ENCODE measurements at regions not wholly inside any gene's neighbourhood (a gene's known extent, or its start where the extent isn't known, plus 50 kb on each side); places are given as distances from the start of the nearest gene placed in this dataset.

DNA sequence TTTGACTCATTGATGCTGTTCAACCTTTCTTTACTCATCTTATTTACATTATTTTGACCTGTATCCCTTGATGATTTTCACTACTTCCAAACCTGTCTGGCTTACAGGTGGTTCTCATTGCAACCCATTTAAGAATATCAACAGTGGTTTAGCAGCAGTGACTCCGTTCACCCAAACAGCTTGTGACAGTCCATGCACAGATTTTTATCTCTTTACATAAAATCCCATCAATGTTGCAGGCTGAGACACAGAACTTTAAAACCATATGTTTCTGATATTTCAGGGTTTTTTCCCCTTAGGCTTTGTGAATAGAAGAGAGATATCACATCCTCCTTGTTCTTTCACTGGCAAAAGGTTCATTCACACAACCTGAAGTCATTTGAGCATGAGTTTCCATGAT is 149.1 kb upstream of the CDIN1 start:
- intact Hi-C loops (cut with DNase I; ENCODE audit: low total_unique reads) = no loop called here
- no peak overlapping the region for H3K4me3 ChIP-seq
- no peak for DNase-seq
- no peaks in the 10 kb centered on the region for H3K9me3 ChIP-seq
- H3K27me3 ChIP-seq = no peaks in the 10 kb centered on the region
- H3K27ac ChIP-seq = no peak overlapping the region
- TF ChIP-seq POLR2A (IDR thresholded peaks at IDR 0.05) = no peak
- TF ChIP-seq, protein P1, sequence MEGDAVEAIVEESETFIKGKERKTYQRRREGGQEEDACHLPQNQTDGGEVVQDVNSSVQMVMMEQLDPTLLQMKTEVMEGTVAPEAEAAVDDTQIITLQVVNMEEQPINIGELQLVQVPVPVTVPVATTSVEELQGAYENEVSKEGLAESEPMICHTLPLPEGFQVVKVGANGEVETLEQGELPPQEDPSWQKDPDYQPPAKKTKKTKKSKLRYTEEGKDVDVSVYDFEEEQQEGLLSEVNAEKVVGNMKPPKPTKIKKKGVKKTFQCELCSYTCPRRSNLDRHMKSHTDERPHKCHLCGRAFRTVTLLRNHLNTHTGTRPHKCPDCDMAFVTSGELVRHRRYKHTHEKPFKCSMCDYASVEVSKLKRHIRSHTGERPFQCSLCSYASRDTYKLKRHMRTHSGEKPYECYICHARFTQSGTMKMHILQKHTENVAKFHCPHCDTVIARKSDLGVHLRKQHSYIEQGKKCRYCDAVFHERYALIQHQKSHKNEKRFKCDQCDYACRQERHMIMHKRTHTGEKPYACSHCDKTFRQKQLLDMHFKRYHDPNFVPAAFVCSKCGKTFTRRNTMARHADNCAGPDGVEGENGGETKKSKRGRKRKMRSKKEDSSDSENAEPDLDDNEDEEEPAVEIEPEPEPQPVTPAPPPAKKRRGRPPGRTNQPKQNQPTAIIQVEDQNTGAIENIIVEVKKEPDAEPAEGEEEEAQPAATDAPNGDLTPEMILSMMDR (IDR thresholded peaks at IDR 0.05) = no peak
- no peaks in the 10 kb centered on the region for H3K36me3 ChIP-seq
- H3K4me1 ChIP-seq = no peaks in the 10 kb centered on the region

DNA sequence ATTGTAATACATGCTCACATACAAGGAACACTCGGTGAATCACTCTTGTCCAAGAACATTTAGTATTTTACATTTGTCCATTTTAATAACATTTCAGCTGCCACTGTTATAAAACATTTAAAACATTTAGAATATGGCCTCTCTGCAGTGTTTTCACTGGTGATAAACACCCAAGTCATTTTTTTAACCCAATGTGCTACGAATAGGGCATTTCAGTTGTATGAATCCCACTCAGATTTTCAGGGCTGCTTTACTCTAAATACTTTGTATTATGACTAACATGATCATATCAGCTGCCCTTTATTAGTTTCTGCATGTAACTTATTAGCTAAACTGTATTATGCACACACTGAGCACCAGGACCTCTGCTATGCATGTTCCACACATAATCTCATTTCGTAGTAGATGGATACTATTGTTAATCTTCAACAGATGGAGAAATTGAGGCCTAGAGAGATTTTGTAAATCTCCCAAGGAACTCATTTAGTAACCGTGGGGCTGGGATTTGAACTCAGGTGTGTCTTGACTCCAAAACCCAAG is 148.6 kb upstream of the CDIN1 start:
- DNase-seq = no peak

DNA sequence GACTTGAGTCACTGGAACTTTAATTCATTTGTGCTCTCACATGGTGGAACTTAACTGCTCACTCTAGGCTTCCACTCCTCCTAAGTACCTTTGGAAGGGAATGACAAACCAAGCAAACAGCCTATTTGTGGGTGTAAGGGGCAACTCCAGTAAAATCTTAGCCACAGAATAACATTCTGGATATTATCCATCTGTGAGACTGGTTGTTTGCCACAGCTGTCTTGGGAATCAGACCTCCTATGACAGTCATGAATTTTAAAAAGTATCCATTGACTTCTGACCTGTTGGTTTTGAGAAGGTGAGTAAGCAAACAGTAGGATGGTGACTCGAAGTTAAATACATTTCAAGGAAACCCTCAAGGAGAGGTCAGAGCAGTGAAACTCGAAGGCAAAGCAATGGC is 147.3 kb upstream of the CDIN1 start:
- intact Hi-C loops (cut with DNase I; ENCODE audit: low total_unique reads) = no loop called here
- no peak overlapping the region for H3K4me3 ChIP-seq
- TF ChIP-seq POLR2A (IDR thresholded peaks at IDR 0.05) = no peak
- TF ChIP-seq, protein P1 (IDR thresholded peaks at IDR 0.05) = no peak
- H3K36me3 ChIP-seq = no peaks in the 10 kb centered on the region
- no peak for DNase-seq
- H3K9me3 ChIP-seq = no peaks in the 10 kb centered on the region
- H3K4me1 ChIP-seq = no peaks in the 10 kb centered on the region
- no peak overlapping the region for H3K27ac ChIP-seq
- no peaks in the 10 kb centered on the region for H3K27me3 ChIP-seq

More for the DNA sequence above, 148.6 kb upstream of the CDIN1 start:
- TF ChIP-seq POLR2A (IDR thresholded peaks at IDR 0.05) = no peak
- TF ChIP-seq, protein P1 (IDR thresholded peaks at IDR 0.05) = no peak
- Histone ChIP-seq H3K27ac (no peak overlapping the region), H3K9me3 (no peaks in the 10 kb centered on the region), H3K4me1 (no peaks in the 10 kb centered on the region), H3K4me3 (no peak overlapping the region), H3K27me3 (no peaks in the 10 kb centered on the region), H3K36me3 (no peaks in the 10 kb centered on the region)
- intact Hi-C loops (cut with DNase I; ENCODE audit: low total_unique reads) = no loop called here

DNA sequence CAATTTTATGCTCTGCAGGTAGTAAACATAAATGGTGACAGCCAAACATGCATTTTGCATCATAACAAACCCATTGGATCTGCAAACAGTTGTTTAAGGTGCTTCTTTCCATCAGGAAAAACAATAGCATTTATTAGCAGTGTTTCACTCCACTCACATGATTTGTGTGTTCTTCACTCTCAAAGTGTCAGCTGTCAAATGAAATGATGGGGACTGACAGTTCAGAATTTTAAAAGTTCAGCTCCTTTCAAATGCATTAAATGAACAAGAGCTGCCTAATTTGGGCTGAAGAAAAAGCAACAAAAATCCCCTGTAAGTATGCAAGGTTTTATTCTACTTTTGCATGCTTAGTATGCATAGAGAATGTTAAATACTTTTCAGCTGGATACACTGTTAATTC is 145.2 kb upstream of the CDIN1 start:
- no peaks in the 10 kb centered on the region for H3K9me3 ChIP-seq
- intact Hi-C loops (cut with DNase I; ENCODE audit: low total_unique reads) = no loop called here
- H3K27ac ChIP-seq = no peak overlapping the region
- TF ChIP-seq, protein P1 (IDR thresholded peaks at IDR 0.05) = no peak
- TF ChIP-seq POLR2A (IDR thresholded peaks at IDR 0.05) = no peak
- no peak overlapping the region for H3K4me3 ChIP-seq
- H3K36me3 ChIP-seq = no peaks in the 10 kb centered on the region
- no peak for DNase-seq
- no peaks in the 10 kb centered on the region for H3K4me1 ChIP-seq
- no peaks in the 10 kb centered on the region for H3K27me3 ChIP-seq

DNA sequence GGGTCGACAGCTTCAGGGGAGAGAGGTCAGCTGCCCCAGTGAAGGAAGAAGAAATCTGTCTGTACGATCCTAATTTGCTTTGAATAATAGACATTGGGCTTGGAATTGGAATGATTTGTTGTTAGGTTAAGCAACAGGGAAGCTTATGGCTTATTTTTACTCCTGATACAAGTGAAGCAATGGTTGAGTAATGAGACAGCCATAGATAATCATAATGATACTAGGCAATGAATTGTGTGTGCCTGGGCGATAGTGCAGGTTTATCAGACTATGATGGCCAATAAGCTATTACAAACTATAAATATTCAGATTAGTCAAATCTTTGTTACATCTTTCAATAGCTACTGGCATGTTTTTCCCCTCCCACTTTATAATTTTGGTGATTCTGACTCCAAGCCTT is 140.9 kb upstream of the CDIN1 start:
- DNase-seq = no peak

DNA sequence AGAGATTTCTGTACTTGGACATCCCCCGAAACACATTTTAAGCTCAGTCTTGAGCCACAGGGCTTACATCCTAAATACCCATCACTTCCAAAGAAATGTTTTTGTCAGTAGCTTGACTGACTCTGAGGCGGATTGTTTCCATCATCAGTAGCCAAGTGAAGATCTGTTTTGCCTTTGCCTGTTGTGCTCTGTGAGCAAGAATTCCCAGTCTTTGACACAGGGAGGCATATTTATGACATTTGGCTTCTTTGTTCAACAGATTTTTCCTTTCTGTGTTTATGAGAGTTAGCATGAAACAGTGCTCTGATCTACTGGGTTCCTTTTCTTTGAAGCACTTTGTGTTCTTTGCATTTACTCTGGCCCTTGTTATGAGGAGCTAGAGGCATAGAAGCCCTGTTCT is 132.1 kb upstream of the CDIN1 start:
- intact Hi-C loops (cut with DNase I; ENCODE audit: low total_unique reads) = no loop called here
- no peak for TF ChIP-seq POLR2A (IDR thresholded peaks at IDR 0.05)
- TF ChIP-seq, protein P1 (IDR thresholded peaks at IDR 0.05) = no peak
- peak; percentile 14 to 18 for DNase-seq
- peaks cover 0 to 3% of the 10 kb centered on the region in 2 donors for H3K4me1 ChIP-seq
- no peaks in the 10 kb centered on the region for H3K36me3 ChIP-seq
- no peak overlapping the region for H3K4me3 ChIP-seq
- H3K9me3 ChIP-seq = no peaks in the 10 kb centered on the region
- peak overlapping the region; percentile 49 to 56 for H3K27ac ChIP-seq
- no peaks in the 10 kb centered on the region for H3K27me3 ChIP-seq

More for the DNA sequence above, 140.9 kb upstream of the CDIN1 start:
- no peak for TF ChIP-seq POLR2A (IDR thresholded peaks at IDR 0.05)
- intact Hi-C loops (cut with DNase I; ENCODE audit: low total_unique reads) = no loop called here
- H3K36me3 ChIP-seq = no peaks in the 10 kb centered on the region
- no peaks in the 10 kb centered on the region for H3K27me3 ChIP-seq
- no peaks in the 10 kb centered on the region for H3K4me1 ChIP-seq
- H3K27ac ChIP-seq = no peak overlapping the region
- no peak overlapping the region for H3K4me3 ChIP-seq
- H3K9me3 ChIP-seq = no peaks in the 10 kb centered on the region
